B cell (primary cell): ENCODE measurements at regions not wholly inside any gene's neighbourhood (a gene's known extent, or its start where the extent isn't known, plus 50 kb on each side); places are given as distances from the start of the nearest gene placed in this dataset.

ENCODE experiments used
- ATAC-seq: fragments of 200-7000 bp; cut with Tn5 transposase; one replicate; pipeline ENCODE4 v1.10.0; 2021; ENCODE audit warnings: low read depth, mild to moderate bottlenecking, moderate number of reproducible peaks, moderate library complexity
- CTCF ChIA-PET: fragments of 350-600 bp; sonication (Branson Sonifier 250); formaldehyde crosslinking; loops from one replicate; lab custom pipeline; 2021; ENCODE audit warnings: antibody characterized with exemption, inconsistent platforms; lab: Charles Lee
- POLR2A ChIA-PET: fragments of 350-600 bp; sonication (Branson Sonifier 250); formaldehyde crosslinking; loops from one replicate; lab custom pipeline; 2021; ENCODE audit warnings: antibody characterized with exemption; lab: Charles Lee
- DNase-seq: peaks from one replicate; pipeline ENCODE4 v3.0.0; 2013
- H2AFZ ChIP-seq: 2 replicates; pipeline ENCODE4 v1.6.1; 2012; ENCODE audit warnings: mild to moderate bottlenecking, low read depth, low read length; ENCODE audit not compliant: insufficient read depth, poor library complexity, severe bottlenecking
- H3K27ac ChIP-seq, 2 donors: 1 replicate in 1 of 2; 2 replicates in 1 of 2; pipeline ENCODE4 v1.5.1; 2012 to 2013; ENCODE audit warnings: low read length in 2 of 2, mild to moderate bottlenecking in 2 of 2, moderate library complexity in 1 of 2
- H3K27me3 ChIP-seq, 4 experiments: fragments of 200-600 bp in 1 of 4; sonication (generic) in 1 of 4; replicated peaks in 1 of 4; 1 replicate in 2 of 4; 2 replicates in 2 of 4; pipeline versions ENCODE4 v1.6.1 to v1.7.0; 2013 to 2016; ENCODE audit warnings: low read length in 3 of 4, mild to moderate bottlenecking in 2 of 4, mixed read lengths in 1 of 4, moderate library complexity in 1 of 4; ENCODE audit not compliant: insufficient read depth in 4 of 4, control insufficient read depth in 3 of 4; ENCODE audit errors: control extremely low read depth in 1 of 4
- H3K36me3 ChIP-seq, 2 experiments: replicated peaks in 1 of 2; 1 replicate in 1 of 2; 2 replicates in 1 of 2; pipeline versions ENCODE4 v1.6.1 to v1.7.1; 2013; ENCODE audit warnings: low read length in 1 of 2; ENCODE audit not compliant: insufficient read depth in 2 of 2, control insufficient read depth in 1 of 2; ENCODE audit errors: control extremely low read depth in 1 of 2, extremely low read depth in 1 of 2
- H3K4me1 ChIP-seq, 2 donors: fragments of 200-600 bp in 1 of 2; sonication (generic) in 1 of 2; 1 replicate in 1 of 2; 2 replicates in 1 of 2; pipeline versions ENCODE4 v1.5.1 to v1.6.1; 2013 to 2017; ENCODE audit warnings: low read length in 2 of 2; ENCODE audit not compliant: control insufficient read depth in 2 of 2, insufficient read depth in 2 of 2
- H3K4me2 ChIP-seq: replicated peaks from 2 replicates; pipeline ENCODE3; 2012; ENCODE audit warnings: mild to moderate bottlenecking, low read depth, low read length; ENCODE audit not compliant: poor library complexity, severe bottlenecking
- H3K4me3 ChIP-seq, 5 experiments: fragments of 200-600 bp in 1 of 5; sonication (generic) in 1 of 5; 1 replicate in 3 of 5; 2 replicates in 2 of 5; pipeline versions ENCODE4 v1.5.1 to v1.7.0; 2011 to 2016; ENCODE audit warnings: low read length in 4 of 5, mild to moderate bottlenecking in 4 of 5, low read depth in 2 of 5, control low read depth in 1 of 5, moderate library complexity in 1 of 5; ENCODE audit not compliant: insufficient read depth in 1 of 5; ENCODE audit errors: control extremely low read depth in 1 of 5, extremely low read depth in 1 of 5
- H3K79me2 ChIP-seq: fragments of 200-600 bp; sonication (generic); one replicate; pipeline ENCODE4 v1.6.0; 2016; ENCODE audit warnings: low read length; ENCODE audit not compliant: control insufficient read depth, insufficient read depth
- H3K9ac ChIP-seq: fragments of 200-600 bp; sonication (generic); 2 replicates; pipeline ENCODE4 v1.6.1; 2017; ENCODE audit warnings: mild to moderate bottlenecking, low read length, moderate library complexity
- H3K9me3 ChIP-seq, 3 donors: one replicate each; pipeline versions ENCODE4 v1.6.1 to v1.7.1; 2013; ENCODE audit warnings: low read length in 2 of 3; ENCODE audit not compliant: control insufficient read depth in 2 of 3, insufficient read depth in 1 of 3; ENCODE audit errors: control extremely low read depth in 1 of 3
- H4K20me1 ChIP-seq: 2 replicates; pipeline ENCODE4 v1.6.0; 2012; ENCODE audit warnings: mild to moderate bottlenecking, low read length; ENCODE audit not compliant: insufficient read depth, control insufficient read depth, poor library complexity, severe bottlenecking
- H3K27ac Mint-ChIP-seq: one replicate; pipeline ENCODE4 v1.8.0; 2021; ENCODE audit warnings: mixed read lengths
- H3K27me3 Mint-ChIP-seq: one replicate; pipeline ENCODE4 v1.8.0; 2021; ENCODE audit warnings: mixed read lengths
- H3K4me1 Mint-ChIP-seq: one replicate; pipeline ENCODE4 v1.8.0; 2021; ENCODE audit warnings: mixed read lengths
- H3K4me3 Mint-ChIP-seq: one replicate; pipeline ENCODE4 v1.8.0; 2021; ENCODE audit warnings: mixed read lengths
- H3K9me3 Mint-ChIP-seq: one replicate; pipeline ENCODE4 v1.8.0; 2022; ENCODE audit warnings: mixed read lengths; ENCODE audit not compliant: insufficient read depth
- CTCF ChIP-seq: fragments of 200-600 bp; IDR thresholded peaks from one replicate; pipeline ENCODE4 v1.8.0; 2022; ENCODE audit warnings: antibody characterized with exemption, mild to moderate bottlenecking
- EZH2 ChIP-seq: IDR thresholded peaks from 2 replicates; pipeline ENCODE4 v1.6.1; 2012; ENCODE audit warnings: borderline replicate concordance, low read depth, mild to moderate bottlenecking, moderate library complexity, low read length; ENCODE audit not compliant: insufficient read depth, poor library complexity, severe bottlenecking
- WGBS: methylation state at CpG from one replicate; pipeline ENCODE4 v1.1.5; 2013; ENCODE audit warnings: missing lambda C conversion rate; ENCODE audit not compliant: insufficient coverage; 5-methylcytosine and 5-hydroxymethylcytosine counted together
- intact Hi-C: fragments of 100-400 bp; cut with micrococcal nuclease; formaldehyde crosslinking; loops from one replicate; pipeline ENCODE4 v1.10.0; 2022

- Histone ChIP-seq H3K36me3 (no peaks in the 10 kb centered on the region), H4K20me1 (no peaks in the 10 kb centered on the region), H3K4me1 (no peaks in the 10 kb centered on the region), H3K4me2 (no peak overlapping the region), H3K27me3 (no peaks in the 10 kb centered on the region), H3K9me3 (no peaks in the 10 kb centered on the region), H2AFZ (no peak overlapping the region), H3K9ac (no peak overlapping the region), H3K27ac (no peak overlapping the region), H3K4me3 (no peak overlapping the region), H3K79me2 (no peaks in the 10 kb centered on the region)
- TF ChIP-seq CTCF = no peak
- no peak for TF ChIP-seq EZH2
- Mint-ChIP-seq H3K27ac (no peak overlapping the region), H3K4me1 (no peaks in the 10 kb centered on the region), H3K9me3 (no peaks in the 10 kb centered on the region), H3K4me3 (no peak overlapping the region), H3K27me3 (no peaks in the 10 kb centered on the region)
- CTCF ChIA-PET = no interaction called here
- no peak for DNase-seq
- ATAC-seq = no peak
- POLR2A ChIA-PET = no interaction called here
- no CpG with 5 or more reads among the region's 1 CpG for WGBS
- intact Hi-C loops = no loop called here
These were observed 429.9 kb upstream of the SEMA3A start for GRCh38 chr7:84624527-84624926.

GRCh38 chr7:84617265-84618030 lies 422.9 kb upstream of the SEMA3A start:
- DNase-seq (no peak), ATAC-seq (no peak)
- H3K4me3 ChIP-seq = no peak overlapping the region
- Mint-ChIP-seq H3K9me3 (no peaks in the 10 kb centered on the region), H3K27ac (no peak overlapping the region), H3K4me3 (no peak overlapping the region), H3K27me3 (no peaks in the 10 kb centered on the region), H3K4me1 (no peaks in the 10 kb centered on the region)
- H4K20me1 ChIP-seq = no peaks in the 10 kb centered on the region
- H3K36me3 ChIP-seq = no peaks in the 10 kb centered on the region
- H3K9ac ChIP-seq = no peak overlapping the region
- no peaks in the 10 kb centered on the region for H3K79me2 ChIP-seq
- intact Hi-C loops = no loop called here
- POLR2A ChIA-PET = no interaction called here
- H3K9me3 ChIP-seq = peaks cover 0 to 4% (median 0%) of the 10 kb centered on the region in 3 donors
- no CpG with 5 or more reads among the region's 4 CpGs for WGBS
- CTCF ChIA-PET = no interaction called here
- TF ChIP-seq EZH2 (no peak), CTCF (no peak)
- no peaks in the 10 kb centered on the region for H3K4me1 ChIP-seq
- H3K27ac ChIP-seq = no peak overlapping the region
- H2AFZ ChIP-seq = no peak overlapping the region
- no peaks in the 10 kb centered on the region for H3K27me3 ChIP-seq
- no peak overlapping the region for H3K4me2 ChIP-seq
